HFFc6 (cell line): ENCODE measurements at regions not wholly inside any gene's neighbourhood (a gene's known extent, or its start where the extent isn't known, plus 50 kb on each side); places are given as distances from the start of the nearest gene placed in this dataset.
A peak's percentile ranks its signal among the peaks of the same experiment; 100 is the strongest.

Experiments
- DNase-seq: peaks from one replicate; pipeline ENCODE4 v3.0.0-alpha.2; 2018
- H3K27ac Mint-ChIP-seq: 2 replicates; pipeline ENCODE4 v1.8.0; 2020; ENCODE audit warnings: mild to moderate bottlenecking, mixed read lengths
- H3K27me3 Mint-ChIP-seq: 2 replicates; pipeline ENCODE4 v1.8.0; 2021; ENCODE audit warnings: mild to moderate bottlenecking, moderate library complexity, mixed read lengths; ENCODE audit not compliant: insufficient read depth
- H3K36me3 Mint-ChIP-seq: 2 replicates; pipeline ENCODE4 v1.8.0; 2021; ENCODE audit warnings: low read depth, mixed read lengths
- H3K4me1 Mint-ChIP-seq: 2 replicates; pipeline ENCODE4 v1.8.0; 2020; ENCODE audit warnings: low read depth, mixed read lengths
- H3K4me3 Mint-ChIP-seq: 2 replicates; pipeline ENCODE4 v1.8.0; 2020; ENCODE audit warnings: mild to moderate bottlenecking, moderate library complexity, mixed read lengths
- H3K9me3 Mint-ChIP-seq: 2 replicates; pipeline ENCODE4 v1.8.0; 2020; ENCODE audit warnings: mild to moderate bottlenecking, mixed read lengths
- CTCF ChIP-seq: fragments of 200-600 bp; sonication (generic); IDR thresholded peaks from 2 replicates; pipeline ENCODE4 v1.5.0; 2021; ENCODE audit warnings: antibody characterized with exemption, mild to moderate bottlenecking

DNA sequence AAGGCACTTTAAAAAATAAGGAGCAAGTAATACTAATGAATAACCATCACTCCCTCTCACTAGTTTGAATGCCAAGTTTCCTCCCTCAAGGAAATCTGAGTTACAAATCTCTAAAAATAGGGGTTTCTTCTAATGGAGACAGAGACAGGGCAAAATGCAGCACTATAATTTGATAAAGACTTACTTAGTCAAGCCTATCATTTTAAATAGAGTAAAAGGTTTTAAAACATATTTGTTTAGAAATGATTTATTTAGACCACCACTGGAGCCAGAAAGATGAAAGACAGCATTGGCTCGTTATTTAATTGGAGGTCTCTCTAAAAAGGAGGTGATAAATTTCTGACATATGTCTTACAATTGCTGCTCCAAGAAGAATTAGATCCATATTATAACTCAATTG, 228.7 kb downstream of the TLE1 start:
- no peak for TF ChIP-seq CTCF
- no peak overlapping the region for H3K27ac Mint-ChIP-seq
- H3K9me3 Mint-ChIP-seq: no peaks in the 10 kb centered on the region
- peaks cover 50% of the 10 kb centered on the region for H3K4me1 Mint-ChIP-seq
- H3K27me3 Mint-ChIP-seq: no peaks in the 10 kb centered on the region
- no peaks in the 10 kb centered on the region for H3K36me3 Mint-ChIP-seq
- DNase-seq: no peak
- no peak overlapping the region for H3K4me3 Mint-ChIP-seq

DNA sequence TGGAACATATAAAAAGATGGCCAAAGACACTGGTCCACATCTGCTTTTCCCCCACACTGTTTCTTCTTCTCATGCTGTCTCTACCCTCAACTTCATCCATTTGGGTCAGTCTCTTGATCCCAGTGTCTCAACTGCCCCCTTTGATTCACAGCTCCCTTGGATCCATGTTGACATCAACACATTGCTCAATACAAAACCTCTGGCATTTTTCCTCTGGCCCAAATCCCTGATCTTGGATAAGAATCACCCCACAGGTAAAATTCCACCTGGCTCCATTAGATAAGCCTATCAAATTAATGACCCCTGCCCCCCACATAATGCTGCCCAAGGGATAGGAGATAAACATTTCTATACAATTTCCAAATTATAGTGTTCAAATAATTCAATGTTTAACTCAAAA, 229.8 kb downstream of the TLE1 start:
- Mint-ChIP-seq H3K9me3 (no peaks in the 10 kb centered on the region), H3K4me1 (peaks cover 56% of the 10 kb centered on the region), H3K4me3 (no peak overlapping the region), H3K27ac (no peak overlapping the region), H3K36me3 (no peaks in the 10 kb centered on the region), H3K27me3 (no peaks in the 10 kb centered on the region)
- no peak for TF ChIP-seq CTCF
- DNase-seq: no peak

- Mint-ChIP-seq H3K27ac (peak overlapping the region; percentile 34), H3K27me3 (no peaks in the 10 kb centered on the region), H3K36me3 (no peaks in the 10 kb centered on the region), H3K4me3 (peak overlapping the region; percentile 16), H3K4me1 (peaks cover 55% of the 10 kb centered on the region), H3K9me3 (no peaks in the 10 kb centered on the region)
- peak; percentile 64 for DNase-seq
- TF ChIP-seq CTCF: no peak
Measured at GRCh38 chr9:81456431-81457006, 232.8 kb downstream of the TLE1 start.

DNA sequence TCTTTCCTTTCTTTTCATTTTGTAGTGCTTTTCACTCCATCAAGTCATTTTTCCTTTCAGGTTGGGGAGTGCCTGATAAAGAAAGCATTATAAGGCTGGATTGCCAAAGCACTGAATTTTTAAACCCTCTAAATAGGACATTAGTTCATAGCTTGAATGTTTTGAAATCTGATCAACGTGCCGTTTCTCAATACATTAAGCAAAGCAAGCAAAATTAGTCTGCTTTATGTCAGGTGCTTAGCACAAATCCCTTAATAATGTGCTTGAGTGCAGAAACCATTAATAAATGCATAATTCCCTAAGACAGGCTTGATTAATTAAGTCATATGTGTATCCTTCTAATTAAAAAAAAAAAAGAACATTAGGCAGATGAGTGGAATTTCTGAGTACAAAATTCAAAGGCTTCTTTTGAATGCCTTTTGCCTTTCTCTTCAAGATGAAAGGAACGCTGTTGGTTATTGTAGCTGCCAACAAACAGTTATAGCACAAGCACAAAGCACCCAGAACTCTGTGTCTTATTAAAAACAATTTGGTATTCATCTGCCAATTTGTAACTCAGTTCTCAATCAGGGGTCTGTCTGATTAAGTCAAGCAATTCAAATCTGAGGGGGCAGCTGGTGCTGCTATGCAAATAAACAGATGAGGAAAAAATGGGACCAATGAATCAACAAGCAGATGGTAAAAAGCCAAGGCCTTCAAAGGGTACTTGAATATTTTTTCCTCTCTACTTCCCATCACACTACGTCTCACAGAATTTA, 233.7 kb downstream of the TLE1 start:
- Mint-ChIP-seq H3K36me3 (no peaks in the 10 kb centered on the region), H3K4me3 (peak overlapping the region; percentile 16), H3K27ac (peak overlapping the region; percentile 34; the same call in 1 of the 2 replicates), H3K4me1 (peaks cover 47% of the 10 kb centered on the region), H3K9me3 (no peaks in the 10 kb centered on the region), H3K27me3 (peaks cover 1% of the 10 kb centered on the region; the same call in 1 of the 2 replicates)
- TF ChIP-seq CTCF: no peak
- DNase-seq: no peak

- Mint-ChIP-seq H3K27ac (no peak overlapping the region), H3K4me3 (no peak overlapping the region), H3K36me3 (peaks cover 37% of the 10 kb centered on the region; the same call in 1 of the 2 replicates), H3K4me1 (0 out of 2 replicates have a peak, but pooled peaks cover 2% of the 10 kb centered on the region), H3K27me3 (no peaks in the 10 kb centered on the region), H3K9me3 (peaks cover 43% of the 10 kb centered on the region)
- DNase-seq: no peak
- TF ChIP-seq CTCF: no peak
Measured at GRCh38 chr9:81445331-81445921, 243.9 kb downstream of the TLE1 start.
